ENCODE measurements at regions not wholly inside any gene's neighbourhood (a gene's known extent, or its start where the extent isn't known, plus 50 kb on each side); places are given as distances from the start of the nearest gene placed in this dataset.

DNA sequence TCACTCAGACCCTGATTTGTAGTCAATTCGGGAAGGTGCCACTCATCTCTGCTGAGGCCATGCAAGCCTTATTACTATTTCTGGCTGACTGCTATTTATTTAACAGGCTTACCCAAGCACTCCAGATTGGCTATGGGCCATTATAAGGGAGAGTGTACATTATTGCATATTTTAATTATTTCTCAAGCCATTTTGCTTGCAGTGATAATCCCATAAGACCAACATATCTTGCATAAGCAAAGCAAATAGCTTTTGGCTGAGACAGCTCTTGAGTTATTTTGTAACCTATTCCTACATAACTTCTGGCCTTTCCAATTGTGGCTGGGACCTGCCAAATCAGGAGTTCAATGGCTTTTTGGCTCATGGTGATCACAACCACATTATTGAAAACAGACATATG lies 509.6 kb upstream of the USP15 start:
- no peaks in the 10 kb centered on the region for H3K9me3 ChIP-seq (ENCODE audit: low read depth)
- TF ChIP-seq, protein P1, sequence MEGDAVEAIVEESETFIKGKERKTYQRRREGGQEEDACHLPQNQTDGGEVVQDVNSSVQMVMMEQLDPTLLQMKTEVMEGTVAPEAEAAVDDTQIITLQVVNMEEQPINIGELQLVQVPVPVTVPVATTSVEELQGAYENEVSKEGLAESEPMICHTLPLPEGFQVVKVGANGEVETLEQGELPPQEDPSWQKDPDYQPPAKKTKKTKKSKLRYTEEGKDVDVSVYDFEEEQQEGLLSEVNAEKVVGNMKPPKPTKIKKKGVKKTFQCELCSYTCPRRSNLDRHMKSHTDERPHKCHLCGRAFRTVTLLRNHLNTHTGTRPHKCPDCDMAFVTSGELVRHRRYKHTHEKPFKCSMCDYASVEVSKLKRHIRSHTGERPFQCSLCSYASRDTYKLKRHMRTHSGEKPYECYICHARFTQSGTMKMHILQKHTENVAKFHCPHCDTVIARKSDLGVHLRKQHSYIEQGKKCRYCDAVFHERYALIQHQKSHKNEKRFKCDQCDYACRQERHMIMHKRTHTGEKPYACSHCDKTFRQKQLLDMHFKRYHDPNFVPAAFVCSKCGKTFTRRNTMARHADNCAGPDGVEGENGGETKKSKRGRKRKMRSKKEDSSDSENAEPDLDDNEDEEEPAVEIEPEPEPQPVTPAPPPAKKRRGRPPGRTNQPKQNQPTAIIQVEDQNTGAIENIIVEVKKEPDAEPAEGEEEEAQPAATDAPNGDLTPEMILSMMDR (IDR thresholded peaks at IDR 0.05; ENCODE audit: low read depth, low read length) = no peak
- no peak overlapping the region for H3K4me3 ChIP-seq
- H3K36me3 ChIP-seq = no peaks in the 10 kb centered on the region
- no peaks in the 10 kb centered on the region for H3K4me1 ChIP-seq (ENCODE audit: low read depth)
- H3K27ac ChIP-seq = no peak overlapping the region
- H3K27me3 ChIP-seq = no peaks in the 10 kb centered on the region
- peak in 1 of 2 donors; percentile 0 for DNase-seq (ENCODE audit: low read depth in 1 of 2, low spot score in 1 of 2)

DNA sequence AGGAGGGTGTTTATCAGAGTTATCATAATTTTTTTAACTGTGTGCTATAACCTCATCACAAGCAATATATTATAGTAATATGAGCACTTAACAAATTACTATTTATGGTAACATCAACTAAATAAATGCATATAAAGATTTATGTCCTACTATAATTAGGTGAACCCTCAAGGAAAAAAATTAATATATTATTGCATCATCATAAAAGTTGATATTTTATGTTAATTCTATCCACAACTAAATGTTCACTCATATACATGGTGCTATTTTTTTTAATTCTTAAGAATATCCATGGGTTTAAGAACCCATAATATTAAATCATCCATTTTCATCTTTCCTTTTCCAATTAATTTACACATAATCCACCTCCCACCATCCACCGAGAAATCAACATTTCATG lies 506.0 kb upstream of the USP15 start:
- no peak overlapping the region for H3K4me3 ChIP-seq
- H3K9me3 ChIP-seq (ENCODE audit: low read depth) = no peaks in the 10 kb centered on the region
- no peaks in the 10 kb centered on the region for H3K4me1 ChIP-seq (ENCODE audit: low read depth)
- TF ChIP-seq, protein P1 (IDR thresholded peaks at IDR 0.05; ENCODE audit: low read depth, low read length) = no peak
- H3K36me3 ChIP-seq = no peaks in the 10 kb centered on the region
- H3K27me3 ChIP-seq = no peaks in the 10 kb centered on the region
- no peak overlapping the region for H3K27ac ChIP-seq
- no peak for DNase-seq (ENCODE audit: low read depth in 1 of 2, low spot score in 1 of 2)

- Histone ChIP-seq H3K4me1 (ENCODE audit: low read depth) (no peaks in the 10 kb centered on the region), H3K4me3 (no peak overlapping the region), H3K36me3 (no peaks in the 10 kb centered on the region), H3K27me3 (no peaks in the 10 kb centered on the region), H3K9me3 (ENCODE audit: low read depth) (no peaks in the 10 kb centered on the region), H3K27ac (no peak overlapping the region)
- DNase-seq (ENCODE audit: low read depth in 1 of 2, low spot score in 1 of 2) = no peak
- TF ChIP-seq, protein P1 (IDR thresholded peaks at IDR 0.05; ENCODE audit: low read depth, low read length) = no peak
These were observed 502.2 kb upstream of the USP15 start for GRCh38 chr12:61757831-61758505.

- no peaks in the 10 kb centered on the region for H3K36me3 ChIP-seq
- TF ChIP-seq, protein P1 (IDR thresholded peaks at IDR 0.05; ENCODE audit: low read depth, low read length) = no peak
- H3K27ac ChIP-seq = no peak overlapping the region
- no peak for DNase-seq (ENCODE audit: low read depth in 1 of 2, low spot score in 1 of 2)
- no peaks in the 10 kb centered on the region for H3K27me3 ChIP-seq
- no peak overlapping the region for H3K4me3 ChIP-seq
- no peaks in the 10 kb centered on the region for H3K9me3 ChIP-seq (ENCODE audit: low read depth)
- H3K4me1 ChIP-seq (ENCODE audit: low read depth) = no peaks in the 10 kb centered on the region
These were observed 501.5 kb upstream of the USP15 start for GRCh38 chr12:61758661-61759060.

DNA sequence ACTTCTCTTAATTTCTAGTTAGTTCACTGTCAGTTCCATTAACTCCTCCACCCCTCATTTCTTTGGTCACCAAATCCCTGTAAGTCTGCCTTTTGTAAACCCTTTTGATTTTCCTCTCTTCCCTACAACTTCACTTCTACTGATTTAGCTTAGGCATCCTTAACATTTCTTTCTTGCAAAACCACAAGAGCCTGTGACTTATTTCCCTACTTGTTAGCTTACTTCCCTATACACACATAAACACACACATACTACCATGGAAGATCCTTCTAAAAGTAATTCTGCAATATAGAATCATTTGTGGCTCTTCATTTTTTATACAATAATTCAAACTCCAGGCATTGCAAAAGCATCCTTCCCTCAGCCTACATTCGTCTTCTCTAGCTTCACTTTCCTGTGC lies 494.3 kb upstream of the USP15 start:
- TF ChIP-seq, protein P1 (IDR thresholded peaks at IDR 0.05; ENCODE audit: low read depth, low read length) = no peak
- no peaks in the 10 kb centered on the region for H3K27me3 ChIP-seq
- no peaks in the 10 kb centered on the region for H3K9me3 ChIP-seq (ENCODE audit: low read depth)
- no peaks in the 10 kb centered on the region for H3K36me3 ChIP-seq
- DNase-seq (ENCODE audit: low read depth in 1 of 2, low spot score in 1 of 2) = no peak
- no peak overlapping the region for H3K4me3 ChIP-seq
- H3K4me1 ChIP-seq (ENCODE audit: low read depth) = no peaks in the 10 kb centered on the region
- no peak overlapping the region for H3K27ac ChIP-seq
